ENCODE measurements at regions not wholly inside any gene's neighbourhood (a gene's known extent, or its start where the extent isn't known, plus 50 kb on each side); places are given as distances from the start of the nearest gene placed in this dataset.

DNA sequence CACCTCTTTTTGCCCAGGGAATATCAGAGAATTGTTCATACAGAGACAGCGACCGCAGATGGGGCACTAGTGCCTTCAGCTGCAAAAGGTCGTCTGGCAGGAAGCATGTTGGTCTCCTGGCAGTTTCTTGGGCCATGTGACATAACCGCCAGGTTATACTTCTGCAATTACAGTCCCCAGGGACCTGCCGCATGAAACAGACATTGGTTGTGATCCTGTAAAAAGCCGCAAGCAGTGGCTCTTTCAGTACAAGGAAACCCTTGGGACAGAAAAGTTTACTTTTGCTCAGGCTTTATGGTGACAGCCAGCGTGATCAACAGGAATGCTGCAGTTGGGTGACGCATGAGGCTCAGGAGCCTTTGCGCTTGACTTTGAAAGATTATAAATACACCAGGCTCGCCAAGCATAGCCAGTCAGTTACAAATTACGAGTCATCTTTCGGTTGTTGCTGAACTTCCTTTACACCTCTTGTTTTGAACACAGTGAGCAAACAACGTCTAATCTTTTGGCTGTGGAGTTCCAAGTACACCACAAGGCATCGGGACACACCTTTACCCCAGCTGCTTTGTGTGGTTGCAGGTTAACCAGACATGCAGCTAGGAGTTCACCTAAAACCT is 50.5 kb upstream of the UBE2L5 start:
- H2AFZ ChIP-seq (ENCODE audit: low read length, unreplicated experiment): peak overlapping the region; percentile 41
- no peaks in the 10 kb centered on the region for H3K79me2 ChIP-seq (ENCODE audit: control insufficient read depth, insufficient read depth, low read length, unreplicated experiment)
- H3K4me1 ChIP-seq (ENCODE audit: control insufficient read depth, insufficient read depth, low read length, unreplicated experiment): peaks cover 10% of the 10 kb centered on the region
- H3K27ac ChIP-seq (ENCODE audit: low read depth, low read length): peak overlapping the region; percentile 3; the same call in 1 of the 2 replicates
- H3K4me3 ChIP-seq (ENCODE audit: low read depth, low read length): no peak overlapping the region
- H3K27me3 ChIP-seq (ENCODE audit: insufficient read depth, low read length): no peaks in the 10 kb centered on the region
- no peaks in the 10 kb centered on the region for H3K36me3 ChIP-seq (ENCODE audit: insufficient read depth, low read length)
